NCI-H128 (cell line): ENCODE measurements at regions not wholly inside any gene's neighbourhood (a gene's known extent, or its start where the extent isn't known, plus 50 kb on each side); places are given as distances from the start of the nearest gene placed in this dataset.
"Not testable (repeated sequence)": the region's sequence is repeated elsewhere in the genome, so short reads cannot be mapped to it uniquely, and the experiment has no call there.

ENCODE experiments used
- DNase-seq: peaks from one replicate; lab custom pipeline; 2025; ENCODE audit not compliant: unreplicated experiment; lab: John Stamatoyannopoulos, UW

DNA sequence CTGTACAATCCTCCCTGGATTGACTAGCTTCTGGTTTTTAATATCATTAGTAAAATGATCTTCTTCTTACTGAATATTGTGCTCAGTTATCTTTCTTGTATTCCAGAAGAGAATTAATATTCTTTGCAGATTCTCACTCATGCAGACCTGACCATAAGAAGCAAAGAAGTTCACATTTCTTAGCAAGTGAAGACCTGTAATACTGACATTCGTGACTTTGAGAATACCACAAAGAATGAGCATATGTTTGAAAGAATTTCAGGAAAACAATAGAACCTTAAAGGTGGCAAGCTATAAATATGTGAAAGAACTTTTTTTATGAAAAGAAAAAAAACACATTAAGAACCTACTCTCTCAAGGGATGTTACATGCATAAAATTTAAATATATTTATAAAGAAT is 371.6 kb downstream of the JRKL start:
- no peak for DNase-seq

DNA sequence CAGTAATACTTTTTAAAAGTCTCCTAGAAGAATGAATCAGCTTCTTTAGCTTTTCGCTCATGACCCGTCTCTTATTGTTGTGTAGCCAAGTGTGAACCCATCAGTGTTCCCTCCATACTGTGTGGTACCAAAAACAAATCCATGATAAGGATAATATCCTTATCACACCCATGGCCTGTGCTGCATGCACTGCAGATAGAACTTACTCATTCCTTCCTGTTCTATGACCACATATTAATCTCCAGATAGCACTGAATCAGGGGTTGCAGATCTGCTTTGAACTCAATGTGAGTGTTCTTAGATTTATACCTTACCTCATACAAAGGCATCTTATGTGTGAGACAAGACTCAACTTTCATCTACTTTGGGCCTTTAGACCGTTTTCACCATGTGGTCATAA is 373.4 kb downstream of the JRKL start:
- no peak for DNase-seq

DNA sequence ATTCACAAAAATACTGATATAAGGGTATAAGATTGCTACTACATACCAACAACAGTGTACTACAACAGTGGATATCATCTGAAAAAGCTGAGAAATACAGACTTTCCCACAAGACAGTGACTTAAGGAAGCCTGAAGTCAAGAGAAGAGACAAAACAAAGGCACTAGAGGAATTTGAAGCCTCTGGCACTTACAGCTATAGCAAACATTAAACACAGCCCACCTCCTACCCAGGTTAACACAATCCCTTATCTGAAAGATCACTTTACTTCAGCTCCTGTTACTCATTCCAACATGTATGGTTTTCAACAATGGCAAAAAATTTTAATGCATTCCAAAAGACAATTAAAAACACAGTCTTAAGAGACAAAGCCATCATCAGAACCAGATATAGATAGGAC is 388.5 kb downstream of the JRKL start:
- no peak for DNase-seq

DNA sequence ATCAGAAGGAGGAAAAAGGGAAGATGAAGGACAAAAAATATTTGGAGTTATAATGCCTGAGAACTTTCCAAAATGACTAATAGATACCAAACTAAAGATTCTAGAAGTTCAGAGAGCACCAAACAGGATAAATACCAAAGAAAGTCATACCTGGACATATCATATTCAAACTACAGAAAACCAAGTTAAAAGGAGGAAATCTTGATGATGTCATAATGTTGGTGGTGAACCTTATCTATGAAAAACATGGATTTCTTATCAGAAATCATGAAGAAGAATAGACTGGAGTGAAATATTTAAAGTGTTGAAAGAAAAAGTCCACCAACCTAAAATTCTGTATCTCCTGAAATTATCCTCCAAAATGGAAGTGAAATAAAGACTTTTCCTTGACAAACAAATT is 389.2 kb downstream of the JRKL start:
- DNase-seq: no peak

DNA sequence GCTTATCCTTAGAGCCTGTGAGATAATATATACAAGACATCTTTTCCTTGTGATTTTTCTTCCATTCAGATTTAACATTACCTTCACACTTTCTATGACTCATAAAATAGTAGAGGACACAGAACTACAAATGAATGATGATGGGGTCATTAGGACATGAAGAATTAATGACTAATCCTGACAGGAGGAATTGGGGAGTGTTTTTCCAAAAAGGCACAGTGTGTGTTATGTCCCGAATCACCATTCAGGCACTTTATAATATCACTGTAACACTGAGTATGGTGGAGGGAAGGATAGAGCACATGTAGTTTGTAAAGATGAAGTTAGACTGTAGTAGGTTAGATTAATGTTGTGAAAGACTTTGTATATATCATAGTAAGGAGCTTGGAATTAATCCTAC is 391.3 kb downstream of the JRKL start:
- no peak for DNase-seq

DNA sequence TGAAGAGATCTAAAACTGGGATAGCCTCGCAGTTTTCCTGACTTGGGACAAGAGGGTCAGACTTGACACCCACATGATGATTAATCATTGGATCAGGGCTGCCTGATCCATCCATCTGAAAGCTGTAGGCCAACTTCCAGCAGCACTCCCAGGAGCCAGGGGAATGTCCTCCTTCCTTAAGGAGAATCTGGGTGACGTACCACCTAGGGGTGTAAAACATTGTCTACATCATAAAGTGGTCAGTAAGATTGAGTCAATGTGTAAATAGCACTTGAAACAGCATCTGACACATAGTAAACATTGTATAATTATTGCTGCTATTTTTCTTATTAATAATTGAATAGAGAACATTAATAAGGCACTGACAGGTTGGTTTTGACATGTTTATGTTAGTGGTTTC is 392.8 kb downstream of the JRKL start:
- DNase-seq: no peak

- no peak for DNase-seq
Measured at GRCh38 chr11:96783311-96783710, 393.5 kb downstream of the JRKL start.

DNA sequence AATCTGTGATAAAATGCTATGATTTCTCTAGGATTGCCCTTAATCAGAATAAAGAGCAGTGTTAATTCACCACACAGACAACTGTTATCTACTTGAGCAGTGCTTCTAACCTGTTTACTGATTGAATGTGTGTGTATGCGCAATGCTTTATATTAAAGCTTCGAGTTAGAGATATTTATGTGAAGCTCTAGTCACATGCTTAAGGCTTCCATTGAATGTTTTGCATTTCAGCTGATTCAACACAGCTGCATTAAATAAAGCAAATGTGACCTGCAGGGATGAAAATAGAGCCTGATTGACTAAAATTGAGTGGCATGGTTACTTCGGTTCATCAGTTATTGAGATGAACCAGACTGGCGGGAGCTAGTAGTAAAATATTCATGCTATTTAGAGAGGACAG is 395.3 kb downstream of the JRKL start:
- no peak for DNase-seq

DNA sequence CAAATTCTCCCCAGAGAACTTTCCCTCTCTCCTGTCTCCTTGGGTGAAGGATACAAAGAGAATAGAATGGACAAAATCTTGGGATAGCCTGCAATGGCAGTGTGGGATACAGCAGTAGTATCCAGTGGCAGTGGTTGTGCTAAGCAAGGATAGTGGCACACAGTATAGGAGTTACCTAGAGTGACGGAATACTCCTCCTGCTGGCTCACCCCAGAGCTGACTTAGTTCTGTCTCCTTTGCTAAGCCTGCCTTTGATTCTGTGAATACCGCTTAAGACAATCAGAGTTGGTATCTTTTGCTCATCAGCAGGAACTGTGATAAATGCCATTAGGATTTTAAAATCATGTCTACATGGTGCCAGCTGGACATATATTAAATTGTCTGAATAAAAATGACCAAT is 404.3 kb downstream of the JRKL start:
- no peak for DNase-seq

- no peak for DNase-seq
Measured at GRCh38 chr11:96798445-96798844, 408.6 kb downstream of the JRKL start.

- no peak for DNase-seq
Measured at GRCh38 chr11:96815236-96815635, 425.4 kb downstream of the JRKL start.

- no peak for DNase-seq
Measured at GRCh38 chr11:96817482-96818399, 427.9 kb downstream of the JRKL start.

GRCh38 chr11:96827164-96827563 is 437.4 kb downstream of the JRKL start:
- no peak for DNase-seq

- DNase-seq: no peak
Measured at GRCh38 chr11:96841792-96842191, 452.0 kb downstream of the JRKL start.

- DNase-seq: no peak
Measured at GRCh38 chr11:96842731-96843130, 452.9 kb downstream of the JRKL start.

- DNase-seq: no peak
Measured at GRCh38 chr11:96854425-96854824, 464.6 kb downstream of the JRKL start.

- DNase-seq: not testable (repeated sequence)
Measured at GRCh38 chr11:96861722-96862121, 471.9 kb downstream of the JRKL start.

DNA sequence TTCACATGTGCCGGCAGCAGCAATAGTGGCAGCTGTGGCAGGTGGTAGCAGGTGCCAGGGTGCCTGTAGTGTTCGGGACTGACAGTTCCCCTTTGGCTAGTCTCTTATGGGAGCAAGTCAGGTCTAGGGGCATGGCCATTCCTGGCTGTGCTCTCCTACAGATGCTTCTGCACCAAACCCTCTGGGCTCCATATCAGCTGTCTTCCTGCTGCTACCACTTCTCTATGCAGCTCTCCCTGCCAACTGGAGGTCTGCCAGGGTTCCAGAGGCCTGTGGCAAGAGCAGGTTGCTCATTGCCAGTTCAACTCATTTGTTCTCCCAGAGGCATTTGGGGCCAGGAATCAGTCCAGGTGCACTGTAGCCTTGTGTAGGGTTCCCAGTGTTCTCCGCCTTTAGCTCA is 473.7 kb downstream of the JRKL start:
- no peak for DNase-seq

GRCh38 chr11:96865020-96865419 is 475.2 kb downstream of the JRKL start:
- no peak for DNase-seq

DNA sequence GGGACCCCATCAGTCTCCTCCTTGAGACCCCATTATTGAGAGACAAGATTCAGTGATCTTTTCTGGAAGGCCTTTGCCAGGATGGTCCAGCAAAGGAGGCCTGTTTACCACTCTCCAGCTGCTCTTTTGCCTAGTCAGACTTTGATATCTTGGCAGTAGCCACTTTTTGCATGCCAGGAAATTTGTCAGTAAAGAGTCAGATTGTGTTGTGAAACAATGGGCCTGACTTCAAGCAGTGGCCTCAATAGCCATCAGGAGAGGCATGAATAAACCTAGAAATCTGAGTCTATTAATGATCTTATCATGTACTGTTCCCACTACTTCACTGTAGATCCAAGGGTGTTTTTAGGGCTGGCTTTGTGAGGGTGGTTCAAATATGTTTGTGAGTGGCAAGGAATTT is 479.4 kb downstream of the JRKL start:
- no peak for DNase-seq

- DNase-seq: no peak
Measured at GRCh38 chr11:96875712-96876111, 485.9 kb downstream of the JRKL start.

- no peak for DNase-seq
Measured at GRCh38 chr11:96878299-96879051, 488.7 kb downstream of the JRKL start.
